Mononuclear cell (primary cell): ENCODE measurements at regions not wholly inside any gene's neighbourhood (a gene's known extent, or its start where the extent isn't known, plus 50 kb on each side); places are given as distances from the start of the nearest gene placed in this dataset.

Experiments
- H3K27me3 ChIP-seq: 2 replicates; pipeline ENCODE4 v1.6.0; 2011; ENCODE audit warnings: low read length, control low read depth; ENCODE audit not compliant: insufficient read depth
- H3K4me1 ChIP-seq: 2 replicates; pipeline ENCODE4 v1.5.1; 2011; ENCODE audit warnings: mild to moderate bottlenecking, low read length, control low read depth; ENCODE audit not compliant: insufficient read depth
- H3K4me3 ChIP-seq: 2 replicates; pipeline ENCODE4 v1.5.1; 2011; ENCODE audit warnings: mild to moderate bottlenecking, low read length, moderate library complexity
- H3K9me3 ChIP-seq: 2 replicates; pipeline ENCODE4 v1.5.1; 2011; ENCODE audit warnings: low read depth, mild to moderate bottlenecking, control low read depth, low read length

DNA sequence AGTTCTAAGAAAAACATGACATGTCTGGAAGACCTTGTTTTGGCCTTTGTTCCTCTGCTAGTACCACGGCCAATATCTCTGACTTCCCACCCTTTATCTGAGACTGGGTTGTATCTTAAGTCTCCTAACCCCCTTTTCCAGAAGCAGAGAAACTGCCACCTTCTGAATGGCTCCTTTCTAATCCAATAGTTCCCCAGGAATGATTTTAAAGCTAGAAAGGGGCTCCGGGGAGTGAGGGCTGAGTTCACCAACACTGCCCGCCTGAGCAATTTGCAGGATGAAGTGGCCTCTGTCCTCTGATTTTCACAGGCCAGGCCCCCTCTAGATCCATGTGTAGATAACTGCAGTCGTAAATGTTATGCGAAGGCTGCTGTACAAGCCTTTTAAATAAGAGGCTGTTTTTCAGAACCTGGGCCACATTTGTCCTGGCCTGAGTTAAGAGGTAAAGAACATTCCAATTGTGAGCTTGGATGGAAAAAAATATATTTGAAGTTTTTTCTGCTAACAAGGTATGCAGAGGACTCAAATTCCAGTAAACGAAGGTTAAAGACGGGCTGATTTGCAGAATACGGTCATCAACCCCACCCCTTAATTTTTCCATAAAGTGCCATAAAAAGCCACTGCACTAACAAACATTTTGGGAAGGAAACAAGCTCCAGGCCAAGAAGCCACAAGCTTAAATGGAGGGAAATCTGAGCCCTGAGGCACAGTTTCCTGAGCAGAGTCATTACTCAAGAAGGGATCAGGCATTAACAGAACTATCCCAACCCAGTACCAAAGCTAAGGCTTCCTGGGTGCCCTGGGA, 117.0 kb upstream of the MAF start:
- H3K4me1 ChIP-seq, result no peaks in the 10 kb centered on the region
- H3K4me3 ChIP-seq, result no peak overlapping the region
- H3K9me3 ChIP-seq, result no peaks in the 10 kb centered on the region
- no peaks in the 10 kb centered on the region for H3K27me3 ChIP-seq

DNA sequence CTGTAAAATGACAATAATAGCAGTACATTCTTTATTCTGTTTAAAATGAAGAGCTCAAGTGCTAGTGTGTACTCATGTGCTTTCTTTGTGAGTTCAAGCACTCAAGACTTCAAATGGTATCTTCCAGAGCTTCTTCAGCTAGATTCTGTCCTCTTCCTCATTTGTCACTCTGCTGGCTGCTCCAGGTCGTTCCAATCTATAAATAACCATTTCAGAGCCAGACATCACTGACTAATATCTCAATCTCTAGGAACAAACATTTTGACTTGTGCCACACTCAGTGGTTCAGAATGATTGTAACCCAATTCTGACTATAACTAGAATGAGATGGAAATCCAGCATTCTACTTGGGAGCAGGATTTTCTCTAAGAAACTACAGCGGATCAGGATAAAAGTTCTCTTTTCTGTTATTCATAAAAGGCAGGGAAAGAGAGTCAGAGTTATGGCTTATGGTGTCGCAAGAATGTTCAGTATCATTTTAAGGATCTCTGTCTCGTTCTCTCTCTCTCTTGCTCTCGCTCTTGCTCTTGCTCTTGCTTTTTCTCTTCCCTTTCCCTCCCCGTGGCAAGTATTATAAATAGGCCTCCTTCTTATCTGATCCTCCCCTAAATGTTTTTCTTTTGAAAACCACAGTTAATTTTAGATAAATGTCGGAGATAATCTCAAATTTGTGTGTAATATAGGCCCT, 116.3 kb upstream of the MAF start:
- Histone ChIP-seq H3K27me3 (no peaks in the 10 kb centered on the region), H3K4me3 (no peak overlapping the region)

DNA sequence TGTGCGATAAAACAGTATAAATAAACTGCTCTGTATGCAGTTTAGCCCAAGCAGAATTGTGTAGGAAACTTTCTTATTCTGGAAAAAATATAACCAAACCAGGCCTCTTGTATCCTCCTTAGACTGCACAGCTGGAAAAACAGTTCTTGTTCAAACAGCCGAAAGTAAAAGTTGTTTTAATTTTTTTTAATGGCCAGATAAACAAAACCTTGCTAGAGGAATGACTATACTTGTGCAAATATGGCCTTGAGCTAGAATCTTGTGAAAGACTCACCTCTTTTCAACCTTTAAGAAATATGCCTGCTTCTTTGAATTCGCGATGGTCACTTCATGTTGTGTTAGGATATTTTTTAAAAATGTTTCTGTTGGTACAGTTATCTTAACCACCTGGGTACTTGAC, 114.5 kb upstream of the MAF start:
- Histone ChIP-seq H3K4me3 (no peak overlapping the region), H3K4me1 (no peaks in the 10 kb centered on the region), H3K9me3 (no peaks in the 10 kb centered on the region), H3K27me3 (no peaks in the 10 kb centered on the region)

More for the DNA sequence above, 116.3 kb upstream of the MAF start:
- no peaks in the 10 kb centered on the region for H3K9me3 ChIP-seq
- no peaks in the 10 kb centered on the region for H3K4me1 ChIP-seq

DNA sequence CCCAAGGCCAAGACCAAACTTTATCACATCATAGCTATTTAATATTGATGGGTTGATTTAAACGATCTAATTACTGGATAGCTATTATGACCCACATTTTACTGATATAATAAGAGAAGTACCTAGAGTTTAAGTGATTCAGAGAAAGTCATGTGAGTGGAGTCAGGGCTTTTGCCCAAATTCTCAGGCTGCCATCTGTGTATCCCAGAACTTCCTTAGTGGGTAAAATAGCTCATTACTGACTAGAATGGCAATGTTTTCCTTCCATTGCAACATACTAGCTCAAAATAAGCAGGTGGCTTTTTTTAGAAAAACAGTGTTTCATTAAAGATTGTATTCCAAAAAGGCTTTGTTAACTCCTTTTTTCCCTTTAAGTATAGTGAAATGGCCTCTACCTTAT, 113.9 kb upstream of the MAF start:
- H3K4me3 ChIP-seq, result no peak overlapping the region
- no peaks in the 10 kb centered on the region for H3K9me3 ChIP-seq
- no peaks in the 10 kb centered on the region for H3K4me1 ChIP-seq

DNA sequence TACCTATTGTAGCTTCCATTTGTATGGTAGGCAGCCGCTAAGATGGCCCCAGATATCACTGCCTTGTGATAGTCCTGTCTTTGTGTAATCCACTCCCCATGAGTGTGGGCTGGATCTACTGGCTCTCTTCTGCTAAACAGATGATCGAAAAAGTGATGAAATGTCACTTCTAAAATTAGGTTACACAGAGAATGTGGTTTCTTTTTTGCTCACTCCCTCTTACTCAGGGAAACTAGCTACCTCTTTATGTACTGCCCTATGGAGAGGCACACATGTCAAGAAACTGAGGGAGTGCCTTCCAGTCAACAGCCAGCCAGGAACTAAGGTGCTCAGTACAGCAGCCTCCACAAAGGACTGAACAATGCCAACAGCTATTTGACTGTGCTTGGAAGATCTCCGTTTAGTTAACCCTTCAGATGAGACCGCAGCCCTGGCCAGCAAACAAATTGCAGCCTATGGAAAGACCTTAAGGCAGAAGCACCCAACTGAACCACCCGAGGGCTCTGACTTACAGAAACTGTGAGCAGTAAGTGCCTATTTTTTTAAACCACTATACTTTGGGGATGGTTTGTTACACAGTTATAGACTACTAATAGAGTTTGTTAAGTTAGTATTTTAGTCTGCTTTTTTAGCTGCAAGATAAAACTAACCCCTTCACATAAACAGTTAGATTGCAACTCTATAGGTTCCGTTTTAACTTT, 113.2 kb upstream of the MAF start:
- H3K27me3 ChIP-seq, result no peaks in the 10 kb centered on the region
- no peak overlapping the region for H3K4me3 ChIP-seq
- no peaks in the 10 kb centered on the region for H3K9me3 ChIP-seq
- H3K4me1 ChIP-seq, result no peaks in the 10 kb centered on the region

More for the DNA sequence above, 113.9 kb upstream of the MAF start:
- H3K27me3 ChIP-seq, result no peaks in the 10 kb centered on the region

DNA sequence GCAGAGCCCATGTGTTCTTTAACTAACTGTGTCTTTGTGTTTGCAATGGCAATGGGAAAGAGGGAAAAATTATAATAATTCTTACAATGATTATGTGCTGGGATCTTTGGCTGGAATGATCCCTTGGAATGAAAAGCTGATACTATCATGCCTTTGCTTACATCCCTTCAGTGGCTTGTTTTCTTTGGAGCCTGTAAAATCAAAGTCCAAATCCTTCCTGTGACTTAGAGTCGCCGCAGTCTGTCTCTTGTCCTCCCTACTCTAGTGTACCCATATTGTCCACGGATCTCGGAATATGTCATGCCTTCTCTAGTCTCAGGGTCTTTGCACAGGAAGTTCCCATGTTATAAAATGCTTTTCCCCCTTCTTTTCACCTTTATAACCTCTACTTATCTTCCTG, 111.7 kb upstream of the MAF start:
- Histone ChIP-seq H3K9me3 (no peaks in the 10 kb centered on the region), H3K4me3 (no peak overlapping the region), H3K27me3 (no peaks in the 10 kb centered on the region), H3K4me1 (no peaks in the 10 kb centered on the region)

DNA sequence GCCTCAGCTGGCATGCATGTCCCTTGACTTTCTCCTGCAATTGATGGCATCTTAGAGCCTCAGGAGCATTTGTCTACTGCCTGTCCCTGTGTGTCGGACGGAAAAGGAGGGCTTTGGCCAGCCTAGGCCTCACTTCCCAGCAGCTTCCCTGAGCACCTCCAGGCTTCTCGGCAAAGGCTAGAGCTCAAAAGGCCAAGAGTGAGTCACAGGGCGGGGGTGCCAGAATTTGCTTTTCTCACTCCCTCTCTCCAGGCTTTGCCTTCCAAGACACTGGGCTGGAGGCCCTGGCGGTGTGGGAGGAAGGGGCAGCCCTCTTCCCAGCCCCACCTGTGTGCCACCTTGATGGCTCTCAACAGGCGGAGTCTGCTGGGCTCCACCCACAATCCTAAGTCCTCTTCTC, 107.3 kb upstream of the MAF start:
- no peaks in the 10 kb centered on the region for H3K27me3 ChIP-seq
- H3K4me1 ChIP-seq, result no peaks in the 10 kb centered on the region
- no peaks in the 10 kb centered on the region for H3K9me3 ChIP-seq
- H3K4me3 ChIP-seq, result no peak overlapping the region

DNA sequence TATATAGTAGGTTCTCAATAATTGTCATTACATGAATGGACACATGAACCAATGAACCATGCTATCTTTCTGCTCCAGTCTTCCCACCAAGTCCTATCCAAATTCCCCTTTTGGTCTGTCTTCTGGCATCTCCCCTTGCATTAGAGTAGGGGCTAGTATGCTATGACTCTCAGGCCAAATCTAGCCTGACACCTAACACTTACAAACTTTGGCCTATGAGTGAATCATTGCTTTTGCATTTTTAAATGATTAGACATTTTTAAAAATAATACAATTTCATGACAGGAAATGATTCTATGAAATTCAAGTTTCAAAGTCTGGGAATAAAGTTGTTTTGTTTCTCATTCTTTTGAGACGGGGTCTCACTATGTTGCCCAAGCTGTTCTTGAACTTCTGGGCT, 102.5 kb upstream of the MAF start:
- H3K27me3 ChIP-seq, result no peaks in the 10 kb centered on the region
- H3K4me3 ChIP-seq, result no peak overlapping the region
- H3K9me3 ChIP-seq, result no peaks in the 10 kb centered on the region
- H3K4me1 ChIP-seq, result no peaks in the 10 kb centered on the region

DNA sequence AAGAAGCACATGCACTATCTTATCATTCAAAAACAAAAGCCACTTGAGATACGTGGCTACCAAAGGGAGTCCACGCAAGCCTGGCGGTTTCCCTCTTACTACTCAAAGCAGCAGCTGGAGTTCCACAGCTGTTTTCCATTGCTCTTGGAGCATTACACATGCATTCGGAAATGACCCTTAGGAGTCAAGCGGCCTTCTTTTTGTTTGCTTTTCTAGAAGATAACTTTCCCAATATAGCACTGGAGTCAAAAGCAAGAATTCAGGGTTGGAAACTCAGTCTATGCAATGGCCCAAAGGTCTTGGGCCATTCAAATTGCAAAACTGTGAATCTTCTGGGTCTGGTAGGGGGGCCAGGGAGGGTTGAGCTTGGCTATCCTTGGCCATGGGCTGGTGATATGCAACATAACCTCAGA, 97.8 kb upstream of the MAF start:
- peaks cover 5% of the 10 kb centered on the region for H3K9me3 ChIP-seq

DNA sequence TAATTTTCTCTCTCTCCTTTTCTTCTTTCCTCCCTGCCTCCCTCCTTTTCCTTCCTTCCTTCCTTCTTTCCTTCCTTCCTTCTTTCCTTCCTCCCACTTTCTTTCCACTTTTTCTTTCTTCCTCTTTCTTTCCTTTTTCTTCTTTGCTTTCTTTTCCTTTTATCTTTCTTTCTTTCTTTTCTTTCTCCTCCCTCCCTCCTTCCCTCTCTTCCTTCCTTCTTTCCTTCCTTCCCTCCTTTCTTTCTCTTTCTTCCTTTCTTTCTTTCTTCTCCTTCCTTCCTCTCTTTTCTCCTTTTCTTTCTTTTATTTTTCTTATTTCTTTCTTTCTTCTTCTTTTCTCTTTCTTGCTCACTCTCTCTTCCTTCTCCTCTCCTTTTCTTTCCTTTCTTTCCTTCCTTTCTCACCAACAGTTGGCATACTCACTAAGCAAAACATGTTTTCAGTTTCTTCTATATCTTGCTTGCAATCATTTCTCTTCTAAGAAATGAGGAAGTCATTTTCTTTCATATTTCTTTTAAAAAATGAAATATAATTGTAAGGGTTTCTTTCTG, 97.1 kb upstream of the MAF start:
- Histone ChIP-seq H3K4me1 (no peaks in the 10 kb centered on the region), H3K9me3 (peaks cover 8% of the 10 kb centered on the region), H3K27me3 (no peaks in the 10 kb centered on the region), H3K4me3 (no peak overlapping the region)

More for the DNA sequence above, 97.8 kb upstream of the MAF start:
- no peaks in the 10 kb centered on the region for H3K4me1 ChIP-seq
- H3K4me3 ChIP-seq, result no peak overlapping the region
- H3K27me3 ChIP-seq, result no peaks in the 10 kb centered on the region

DNA sequence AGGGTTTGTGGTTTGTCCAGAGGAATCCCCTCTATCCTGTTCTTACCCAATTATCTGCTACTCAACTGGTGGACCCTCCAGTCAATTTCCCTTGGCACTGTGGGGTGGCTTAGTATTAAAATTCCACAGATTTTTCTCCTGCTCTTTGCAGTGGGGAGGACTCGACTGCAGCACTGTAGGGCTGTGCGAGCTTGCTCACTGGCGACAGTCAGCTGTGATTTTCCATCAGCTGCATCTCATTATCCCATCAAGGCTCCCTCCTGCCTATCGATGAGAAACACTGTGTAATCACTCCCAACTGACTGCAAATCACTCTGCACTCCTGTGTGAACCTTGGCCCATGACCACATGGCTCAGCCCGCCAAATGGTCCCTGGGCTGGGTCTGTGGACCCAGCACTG, 90.5 kb upstream of the MAF start:
- H3K4me3 ChIP-seq, result no peak overlapping the region
- no peaks in the 10 kb centered on the region for H3K27me3 ChIP-seq
- peaks cover 8% of the 10 kb centered on the region for H3K9me3 ChIP-seq
- no peaks in the 10 kb centered on the region for H3K4me1 ChIP-seq

DNA sequence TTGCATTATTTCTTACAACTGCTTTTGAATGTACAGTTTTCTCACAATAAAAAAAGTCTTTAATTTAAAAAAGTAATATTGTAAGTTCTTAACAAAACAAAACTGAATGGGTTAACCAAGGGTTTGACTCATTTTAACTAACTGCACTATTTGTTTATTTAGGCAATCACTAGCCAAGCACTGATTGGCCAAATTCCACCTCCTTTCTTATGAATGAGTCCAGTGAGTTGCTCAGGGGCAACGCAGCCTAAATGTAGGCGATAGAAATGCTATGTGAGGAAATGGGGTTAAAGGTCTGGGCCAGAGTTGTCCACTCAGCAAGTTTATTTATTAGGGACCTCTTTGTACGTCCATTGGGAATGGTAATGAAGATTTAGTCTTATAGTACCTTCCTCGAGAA, 89.6 kb upstream of the MAF start:
- H3K4me1 ChIP-seq, result no peaks in the 10 kb centered on the region
- H3K4me3 ChIP-seq, result no peak overlapping the region
- H3K27me3 ChIP-seq, result no peaks in the 10 kb centered on the region
- peaks cover 8% of the 10 kb centered on the region for H3K9me3 ChIP-seq

DNA sequence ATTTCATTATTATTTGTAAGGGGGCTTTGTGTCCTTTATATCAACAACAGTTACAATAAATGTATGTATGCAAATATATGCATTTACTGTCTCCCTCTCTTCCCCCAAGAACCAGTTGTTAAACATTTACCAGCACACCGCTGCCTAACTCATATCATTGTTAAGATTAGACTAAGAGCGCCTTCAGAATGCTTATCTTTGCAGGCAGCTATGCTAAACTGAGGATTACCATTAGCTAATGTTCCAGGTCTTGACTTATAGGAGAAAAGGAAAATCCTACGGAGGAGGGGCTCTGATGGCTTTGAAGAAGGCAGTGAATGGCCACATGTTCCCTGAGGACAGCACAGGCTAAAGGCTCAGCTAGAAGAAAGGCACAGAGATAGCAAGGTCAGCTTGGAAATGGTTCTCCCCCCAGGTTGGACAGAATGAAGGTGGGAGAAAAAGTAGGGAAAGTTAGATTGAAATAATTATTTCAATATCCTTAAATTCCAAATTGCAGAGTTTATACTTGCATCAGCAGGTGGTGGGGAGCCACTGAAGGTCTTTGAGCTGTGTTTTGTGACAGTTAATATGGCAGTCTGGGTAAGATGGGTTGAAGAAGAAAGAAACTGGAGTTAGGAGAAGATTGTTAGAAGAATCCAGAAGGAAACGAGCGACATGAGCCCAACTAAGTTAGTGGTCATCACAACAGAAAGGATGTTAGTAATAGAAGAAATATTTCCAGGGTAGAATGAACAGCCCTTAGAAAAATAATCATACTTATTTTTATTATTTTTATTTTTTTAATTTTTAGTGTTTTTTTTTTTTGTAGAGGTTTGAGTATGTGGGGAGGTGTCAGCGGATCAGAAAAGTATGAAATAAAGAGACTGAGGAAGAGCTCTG, 87.0 kb upstream of the MAF start:
- H3K4me3 ChIP-seq, result no peak overlapping the region
- no peaks in the 10 kb centered on the region for H3K9me3 ChIP-seq
- H3K4me1 ChIP-seq, result no peaks in the 10 kb centered on the region
- H3K27me3 ChIP-seq, result no peaks in the 10 kb centered on the region

DNA sequence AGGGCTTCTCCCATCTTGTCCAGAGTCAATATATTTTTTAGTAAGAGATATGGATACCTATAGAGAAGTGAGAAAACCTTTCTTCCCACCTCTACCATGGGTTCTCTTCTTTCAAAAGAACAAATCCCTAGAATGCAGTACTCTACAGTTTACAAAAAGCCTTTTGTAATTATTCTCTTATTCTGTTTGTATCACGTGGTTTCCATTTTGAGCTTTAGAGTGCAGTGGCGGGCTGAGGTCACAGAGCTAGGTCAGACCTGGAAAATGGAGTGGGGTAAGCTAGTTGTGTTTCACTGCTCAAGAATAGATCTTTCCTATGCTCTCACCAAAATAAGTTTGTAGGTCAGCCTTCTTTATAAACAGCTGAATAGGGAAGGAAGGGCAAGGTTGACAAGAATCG, 85.3 kb upstream of the MAF start:
- Histone ChIP-seq H3K9me3 (no peaks in the 10 kb centered on the region), H3K4me3 (no peak overlapping the region), H3K4me1 (no peaks in the 10 kb centered on the region), H3K27me3 (no peaks in the 10 kb centered on the region)
